ENCODE measurements at regions not wholly inside any gene's neighbourhood (a gene's known extent, or its start where the extent isn't known, plus 50 kb on each side); places are given as distances from the start of the nearest gene placed in this dataset.

GRCh38 chr13:74449811-74450524, 315.8 kb upstream of the KLF12 start:
- no peak for DNase-seq (ENCODE audit: low read depth)
- H3K4me3 ChIP-seq (ENCODE audit: low read depth, low read length) = no peak overlapping the region
- no peak for TF ChIP-seq MAX (IDR thresholded peaks at IDR 0.05; ENCODE audit: low read depth, low read length)
- TF ChIP-seq CTCF (IDR thresholded peaks at IDR 0.05; ENCODE audit: low read depth, low read length) = no peak
- TF ChIP-seq POLR2A (IDR thresholded peaks at IDR 0.05; ENCODE audit: extremely low read depth, insufficient read length) = no peak
- TF ChIP-seq MYC (IDR thresholded peaks at IDR 0.05; ENCODE audit: low read depth, low read length) = no peak

- no peak overlapping the region for H3K4me3 ChIP-seq (ENCODE audit: low read depth, low read length)
- TF ChIP-seq MAX (IDR thresholded peaks at IDR 0.05; ENCODE audit: low read depth, low read length) (no peak), CTCF (IDR thresholded peaks at IDR 0.05; ENCODE audit: low read depth, low read length) (no peak), MYC (IDR thresholded peaks at IDR 0.05; ENCODE audit: low read depth, low read length) (no peak)
Observed at GRCh38 chr13:74444864-74445479, 310.8 kb upstream of the KLF12 start.

GRCh38 chr13:74444161-74444571, 310.0 kb upstream of the KLF12 start:
- DNase-seq (ENCODE audit: low read depth) = no peak
- H3K4me3 ChIP-seq (ENCODE audit: low read depth, low read length) = no peak overlapping the region
- TF ChIP-seq MYC (IDR thresholded peaks at IDR 0.05; ENCODE audit: low read depth, low read length) (no peak), MAX (IDR thresholded peaks at IDR 0.05; ENCODE audit: low read depth, low read length) (no peak)

More at GRCh38 chr13:74444864-74445479, 310.8 kb upstream of the KLF12 start:
- no peak for DNase-seq (ENCODE audit: low read depth)

- no peak for DNase-seq (ENCODE audit: low read depth)
- TF ChIP-seq MAX (IDR thresholded peaks at IDR 0.05; ENCODE audit: low read depth, low read length) (no peak), CTCF (IDR thresholded peaks at IDR 0.05; ENCODE audit: low read depth, low read length) (no peak), POLR2A (IDR thresholded peaks at IDR 0.05; ENCODE audit: extremely low read depth, insufficient read length) (no peak), MYC (IDR thresholded peaks at IDR 0.05; ENCODE audit: low read depth, low read length) (no peak)
Observed at GRCh38 chr13:74443631-74444030, 309.4 kb upstream of the KLF12 start.

GRCh38 chr13:74442751-74443150, 308.5 kb upstream of the KLF12 start:
- TF ChIP-seq MYC (IDR thresholded peaks at IDR 0.05; ENCODE audit: low read depth, low read length) (no peak), POLR2A (IDR thresholded peaks at IDR 0.05; ENCODE audit: extremely low read depth, insufficient read length) (no peak), CTCF (IDR thresholded peaks at IDR 0.05; ENCODE audit: low read depth, low read length) (no peak), MAX (IDR thresholded peaks at IDR 0.05; ENCODE audit: low read depth, low read length) (no peak)
- no peak overlapping the region for H3K4me3 ChIP-seq (ENCODE audit: low read depth, low read length)
- DNase-seq (ENCODE audit: low read depth) = no peak

More at GRCh38 chr13:74443631-74444030, 309.4 kb upstream of the KLF12 start:
- H3K4me3 ChIP-seq (ENCODE audit: low read depth, low read length) = no peak overlapping the region

GRCh38 chr13:74438901-74439300, 304.7 kb upstream of the KLF12 start:
- TF ChIP-seq MYC (IDR thresholded peaks at IDR 0.05; ENCODE audit: low read depth, low read length) (no peak), MAX (IDR thresholded peaks at IDR 0.05; ENCODE audit: low read depth, low read length) (no peak), CTCF (IDR thresholded peaks at IDR 0.05; ENCODE audit: low read depth, low read length) (no peak), POLR2A (IDR thresholded peaks at IDR 0.05; ENCODE audit: extremely low read depth, insufficient read length) (no peak)
- DNase-seq (ENCODE audit: low read depth) = no peak

More at GRCh38 chr13:74438901-74439300, 304.7 kb upstream of the KLF12 start:
- no peak overlapping the region for H3K4me3 ChIP-seq (ENCODE audit: low read depth, low read length)

Measured in NB4 (cell line).